ENCODE measurements at regions not wholly inside any gene's neighbourhood (a gene's known extent, or its start where the extent isn't known, plus 50 kb on each side); places are given as distances from the start of the nearest gene placed in this dataset.

DNA sequence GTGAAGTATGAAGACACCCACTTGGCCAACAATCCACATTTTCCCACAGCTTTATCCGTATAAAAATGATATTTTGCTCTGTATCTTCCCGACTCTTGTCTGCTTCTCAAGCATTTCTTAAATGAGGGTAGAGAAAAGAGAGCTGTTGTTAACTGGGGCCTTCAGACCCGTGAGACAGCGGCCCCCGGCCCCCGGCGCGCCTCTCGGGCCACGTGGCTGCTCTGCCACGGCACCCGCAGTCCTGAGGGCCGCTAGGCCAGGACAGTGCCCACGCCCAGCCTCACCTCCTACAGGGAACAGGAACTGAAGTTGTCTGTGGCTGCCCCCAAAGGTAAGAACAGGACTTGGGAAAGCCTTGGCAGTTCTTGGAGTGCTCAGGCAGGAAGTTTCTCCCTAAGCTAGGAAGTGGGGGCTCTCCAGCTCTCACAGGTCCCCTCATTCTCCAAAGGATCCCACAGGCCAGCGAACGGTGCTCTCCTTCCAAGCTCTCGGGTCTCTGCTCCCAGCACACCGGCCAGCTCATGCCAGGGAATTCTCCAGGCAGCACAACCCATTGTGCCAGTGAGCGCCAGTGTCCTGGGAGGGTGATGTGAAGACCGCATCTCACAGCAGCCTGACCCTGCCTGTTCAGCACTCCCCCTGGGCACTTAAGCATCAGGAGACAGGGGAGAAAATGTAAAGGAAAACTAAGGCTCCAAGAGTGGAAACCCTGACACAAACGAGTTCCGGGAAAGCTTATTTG, 230.3 kb upstream of the PFKP start:
- DNase-seq (ENCODE audit: extremely low spot score): no peak
- ChIA-PET POLR2A (no interaction called here), CTCF (interaction anchor here (1.5 kb wide), 1 partner anchor 8 kb away, joined by 4 read pairs; no protein-coding TSS in a partner anchor)
- TF ChIP-seq ELF4 (IDR thresholded peaks at IDR 0.05): no peak
- no peak for TF ChIP-seq FOXM1 (IDR thresholded peaks at IDR 0.05; ENCODE audit: borderline replicate concordance)
- TF ChIP-seq CTBP1 (IDR thresholded peaks at IDR 0.05; ENCODE audit: borderline replicate concordance): no peak
- TF ChIP-seq BHLHE40 (IDR thresholded peaks at IDR 0.05; ENCODE audit: borderline replicate concordance): no peak
- TF ChIP-seq, protein P1, sequence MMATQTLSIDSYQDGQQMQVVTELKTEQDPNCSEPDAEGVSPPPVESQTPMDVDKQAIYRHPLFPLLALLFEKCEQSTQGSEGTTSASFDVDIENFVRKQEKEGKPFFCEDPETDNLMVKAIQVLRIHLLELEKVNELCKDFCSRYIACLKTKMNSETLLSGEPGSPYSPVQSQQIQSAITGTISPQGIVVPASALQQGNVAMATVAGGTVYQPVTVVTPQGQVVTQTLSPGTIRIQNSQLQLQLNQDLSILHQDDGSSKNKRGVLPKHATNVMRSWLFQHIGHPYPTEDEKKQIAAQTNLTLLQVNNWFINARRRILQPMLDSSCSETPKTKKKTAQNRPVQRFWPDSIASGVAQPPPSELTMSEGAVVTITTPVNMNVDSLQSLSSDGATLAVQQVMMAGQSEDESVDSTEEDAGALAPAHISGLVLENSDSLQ (IDR thresholded peaks at IDR 0.05): no peak
- TF ChIP-seq NFRKB (IDR thresholded peaks at IDR 0.05): no peak
- no peak for TF ChIP-seq FOXA1 (IDR thresholded peaks at IDR 0.05)

DNA sequence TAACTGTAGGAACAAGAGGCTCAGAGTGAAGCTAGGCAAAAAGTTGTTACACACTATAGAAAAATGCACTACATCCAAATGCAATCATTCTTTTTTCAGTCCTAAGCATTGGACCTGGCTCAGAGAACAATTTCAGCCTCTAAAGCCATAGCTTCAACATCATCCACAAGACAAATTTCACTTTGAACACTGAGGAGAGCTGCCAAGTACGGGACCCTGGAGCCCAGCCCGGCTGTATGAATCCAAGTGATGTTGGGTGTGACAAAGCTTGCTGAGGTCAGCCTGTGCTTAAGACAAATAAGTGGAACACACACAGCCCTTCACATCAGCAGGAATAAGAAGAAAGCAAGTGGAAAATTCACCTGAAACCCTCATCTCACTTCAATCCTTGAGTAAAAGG, 233.1 kb upstream of the PFKP start:
- ChIA-PET POLR2A (no interaction called here), CTCF (no interaction called here)
- TF ChIP-seq, protein P1 (IDR thresholded peaks at IDR 0.05): no peak
- no peak for TF ChIP-seq NFRKB (IDR thresholded peaks at IDR 0.05)
- no peak for TF ChIP-seq HDGF (IDR thresholded peaks at IDR 0.05; ENCODE audit: borderline replicate concordance)
- no peak for DNase-seq (ENCODE audit: extremely low spot score)

DNA sequence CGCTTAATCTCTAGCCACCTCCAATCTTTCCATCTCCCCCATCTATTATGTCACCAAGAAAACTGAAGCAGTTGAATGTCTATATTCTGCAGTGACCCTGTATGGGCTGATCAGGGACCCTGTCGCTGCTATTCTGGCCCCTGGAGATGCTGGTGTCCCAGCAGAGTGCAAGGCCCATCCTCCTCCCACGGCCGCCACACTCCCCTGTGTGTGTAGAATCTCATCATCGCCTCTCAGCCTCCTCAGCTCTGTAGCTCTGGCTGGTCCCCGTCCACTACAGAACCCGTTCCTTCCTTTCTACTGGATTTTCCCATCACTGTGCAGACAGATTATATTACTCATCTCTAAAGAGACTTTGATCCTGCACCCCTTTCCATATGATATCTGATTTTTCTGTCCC, 235.8 kb upstream of the PFKP start:
- CTCF ChIA-PET: interaction anchor here (0.5 kb wide), 1 partner anchor 152 kb away, joined by 3 read pairs; no protein-coding TSS in a partner anchor
- TF ChIP-seq NFRKB (IDR thresholded peaks at IDR 0.05) (no peak), ELF4 (IDR thresholded peaks at IDR 0.05) (no peak), ARNT (IDR thresholded peaks at IDR 0.05) (no peak)
- DNase-seq (ENCODE audit: extremely low spot score): no peak
- POLR2A ChIA-PET: no interaction called here

DNA sequence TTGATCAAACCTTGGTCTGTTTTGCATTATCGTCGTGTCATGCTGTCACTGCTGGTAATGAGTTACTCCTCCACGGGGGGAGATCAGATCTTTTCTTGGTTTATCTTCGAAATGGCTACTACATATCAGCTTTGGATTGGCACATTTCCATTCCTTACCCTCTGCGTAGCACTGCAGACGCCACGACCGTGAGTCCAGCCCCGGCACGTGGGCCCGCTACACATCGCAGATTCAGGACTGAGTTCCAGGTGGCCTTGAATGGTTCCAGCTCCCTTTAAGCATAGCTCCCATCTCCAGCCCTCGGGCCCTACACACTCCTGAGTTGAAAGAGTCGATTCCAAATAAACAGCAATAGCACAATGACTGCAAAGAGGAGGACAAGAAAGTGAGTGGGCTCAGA, 238.6 kb upstream of the PFKP start:
- no peak for TF ChIP-seq HDGF (IDR thresholded peaks at IDR 0.05; ENCODE audit: borderline replicate concordance)
- no peak for TF ChIP-seq BHLHE40 (IDR thresholded peaks at IDR 0.05; ENCODE audit: borderline replicate concordance)
- no peak for TF ChIP-seq TARDBP (IDR thresholded peaks at IDR 0.05)
- no peak for TF ChIP-seq ELF4 (IDR thresholded peaks at IDR 0.05)
- no peak for TF ChIP-seq FOXK2 (IDR thresholded peaks at IDR 0.05)
- no peak for TF ChIP-seq CTBP1 (IDR thresholded peaks at IDR 0.05; ENCODE audit: borderline replicate concordance)
- no peak for TF ChIP-seq SP1 (IDR thresholded peaks at IDR 0.05)
- TF ChIP-seq L3MBTL2 (conservative IDR thresholded peaks at IDR 0.05): no peak
- no peak for TF ChIP-seq ZNF384 (IDR thresholded peaks at IDR 0.05)
- ChIA-PET POLR2A (no interaction called here), CTCF (interaction anchor here (0.9 kb wide), 1 partner anchor 10 kb away, joined by 3 read pairs; no protein-coding TSS in a partner anchor)
- no peak for DNase-seq (ENCODE audit: extremely low spot score)

DNA sequence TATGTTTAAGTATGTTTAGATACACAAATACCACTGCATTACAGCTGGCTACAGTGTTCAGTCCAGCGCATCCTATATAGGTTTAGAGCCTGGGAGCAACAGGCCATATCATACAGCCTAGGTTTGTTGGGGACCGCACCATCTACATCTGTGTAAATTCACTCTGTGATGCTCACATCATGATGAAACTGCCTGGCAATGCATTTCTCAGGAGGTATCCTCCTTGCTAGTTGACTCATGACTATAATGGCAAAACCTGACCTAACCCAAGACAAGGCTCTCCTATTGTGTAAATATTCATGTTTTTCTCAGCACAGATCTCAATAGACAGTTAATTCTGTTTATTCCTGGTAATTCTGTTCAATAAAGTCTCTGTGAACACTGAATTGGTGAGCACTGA, 240.7 kb upstream of the PFKP start:
- no peak for DNase-seq (ENCODE audit: extremely low spot score)
- ChIA-PET POLR2A (no interaction called here), CTCF (no interaction called here)
- TF ChIP-seq NFRKB (IDR thresholded peaks at IDR 0.05): no peak
- no peak for TF ChIP-seq FOXM1 (IDR thresholded peaks at IDR 0.05; ENCODE audit: borderline replicate concordance)
- no peak for TF ChIP-seq ELF4 (IDR thresholded peaks at IDR 0.05)
- no peak for TF ChIP-seq L3MBTL2 (conservative IDR thresholded peaks at IDR 0.05)
- no peak for TF ChIP-seq ZNF384 (IDR thresholded peaks at IDR 0.05)
- TF ChIP-seq SUZ12 (IDR thresholded peaks at IDR 0.05): no peak
- no peak for TF ChIP-seq BHLHE40 (IDR thresholded peaks at IDR 0.05; ENCODE audit: borderline replicate concordance)
- TF ChIP-seq ARNT (IDR thresholded peaks at IDR 0.05): no peak
- no peak for TF ChIP-seq LEF1 (IDR thresholded peaks at IDR 0.05; ENCODE audit: borderline replicate concordance)
- TF ChIP-seq TARDBP (IDR thresholded peaks at IDR 0.05): no peak
- TF ChIP-seq FOXA1 (IDR thresholded peaks at IDR 0.05): no peak
- no peak for TF ChIP-seq FOXK2 (IDR thresholded peaks at IDR 0.05)
- TF ChIP-seq, protein P1 (IDR thresholded peaks at IDR 0.05): no peak
- TF ChIP-seq SP1 (IDR thresholded peaks at IDR 0.05): no peak
- TF ChIP-seq CTBP1 (IDR thresholded peaks at IDR 0.05; ENCODE audit: borderline replicate concordance): no peak
- TF ChIP-seq HDGF (IDR thresholded peaks at IDR 0.05; ENCODE audit: borderline replicate concordance): no peak

DNA sequence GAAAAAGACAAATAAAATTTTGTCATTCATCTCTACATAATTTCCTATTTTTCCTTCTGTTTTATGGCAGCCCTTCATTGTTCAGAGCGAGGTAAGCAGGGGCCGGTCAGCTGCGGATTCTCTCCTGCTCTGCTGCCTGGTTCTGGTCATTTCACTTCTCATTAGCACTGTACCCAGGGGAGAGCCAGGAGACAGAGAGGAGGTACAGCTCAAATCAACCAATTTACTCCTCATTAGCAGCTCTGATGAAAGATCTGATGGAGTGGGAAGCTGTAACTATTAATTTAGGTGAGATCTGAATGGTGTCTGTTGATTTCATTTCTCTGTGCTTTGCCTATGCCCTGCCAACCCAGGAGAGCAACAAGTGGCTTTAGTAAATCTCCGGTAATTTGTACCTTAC, 241.5 kb upstream of the PFKP start:
- no peak for DNase-seq (ENCODE audit: extremely low spot score)
- POLR2A ChIA-PET: no interaction called here
- CTCF ChIA-PET: no interaction called here
- no peak for TF ChIP-seq TARDBP (IDR thresholded peaks at IDR 0.05)
- TF ChIP-seq SP1 (IDR thresholded peaks at IDR 0.05): no peak
- no peak for TF ChIP-seq L3MBTL2 (conservative IDR thresholded peaks at IDR 0.05)
- no peak for TF ChIP-seq FOXM1 (IDR thresholded peaks at IDR 0.05; ENCODE audit: borderline replicate concordance)
- TF ChIP-seq, protein P1 (IDR thresholded peaks at IDR 0.05): no peak
- no peak for TF ChIP-seq ARNT (IDR thresholded peaks at IDR 0.05)
- TF ChIP-seq CTBP1 (IDR thresholded peaks at IDR 0.05; ENCODE audit: borderline replicate concordance): no peak
- no peak for TF ChIP-seq ELF4 (IDR thresholded peaks at IDR 0.05)
- TF ChIP-seq LEF1 (IDR thresholded peaks at IDR 0.05; ENCODE audit: borderline replicate concordance): no peak
- no peak for TF ChIP-seq FOXA1 (IDR thresholded peaks at IDR 0.05)
- no peak for TF ChIP-seq SUZ12 (IDR thresholded peaks at IDR 0.05)
- no peak for TF ChIP-seq NFRKB (IDR thresholded peaks at IDR 0.05)
- TF ChIP-seq BHLHE40 (IDR thresholded peaks at IDR 0.05; ENCODE audit: borderline replicate concordance): no peak
- no peak for TF ChIP-seq ZNF384 (IDR thresholded peaks at IDR 0.05)
- no peak for TF ChIP-seq HDGF (IDR thresholded peaks at IDR 0.05; ENCODE audit: borderline replicate concordance)
- no peak for TF ChIP-seq FOXK2 (IDR thresholded peaks at IDR 0.05)
